GM12878 (cell line): ENCODE measurements at regions not wholly inside any gene's neighbourhood (a gene's known extent, or its start where the extent isn't known, plus 50 kb on each side); places are given as distances from the start of the nearest gene placed in this dataset.

ENCODE experiments used
- ATAC-seq: fragments of 200-7000 bp; cut with Tn5 transposase; 3 replicates; pipeline ENCODE4 v1.9.1; 2020; ENCODE audit warnings: mild to moderate bottlenecking, moderate library complexity
- BruUV-seq: library from RNA; stranded (reverse); fragments of 400-500 nt; replicated peaks from 2 replicates; lab custom pipeline; 2021; lab: Mats Ljungman, UMichigan
- CTCF ChIA-PET: fragments of 300-600 bp; sonication (Branson Sonifier 250); formaldehyde crosslinking; extraction: SDS; loops from one replicate; lab custom pipeline; 2021; ENCODE audit warnings: inconsistent platforms; lab: Yijun Ruan, JAX
- POLR2A ChIA-PET: fragments of 350-600 bp; formaldehyde crosslinking; extraction: SDS; loops from one replicate; lab custom pipeline; 2021; ENCODE audit warnings: inconsistent platforms; lab: Charles Lee
- RAD21 ChIA-PET: fragments of 300-600 bp; sonication (Branson Sonifier 250); formaldehyde crosslinking; loops from one replicate; lab custom pipeline; 2023; ENCODE audit warnings: antibody characterized with exemption; ENCODE audit not compliant: unreplicated experiment; lab: Charles Lee
- SMC1A ChIA-PET: fragments of 300-600 bp; sonication (Branson Sonifier 250); formaldehyde crosslinking; loops from one replicate; lab custom pipeline; 2023; ENCODE audit not compliant: unreplicated experiment, uncharacterized antibody; lab: Charles Lee
- DNase-seq: peaks from one replicate; pipeline ENCODE4 v3.0.0-alpha.2; 2011; ENCODE audit warnings: low read depth, low spot score
- FAIRE-seq: peaks from 3 replicates; lab custom pipeline; 2011; peaks lifted over from hg19 to GRCh38; lab: Jason Lieb, UNC
- H2AFZ ChIP-seq: 2 replicates; pipeline ENCODE4 v1.6.0; 2011; ENCODE audit warnings: low read depth, low read length, control low read depth; ENCODE audit not compliant: control insufficient read depth
- H3K27ac ChIP-seq: 2 replicates; pipeline ENCODE4 v1.5.1; 2011; ENCODE audit warnings: control low read depth; ENCODE audit not compliant: control insufficient read depth, insufficient read depth
- H3K27me3 ChIP-seq, 2 experiments: replicated peaks in 1 of 2; 2 replicates each; pipeline versions ENCODE4 v1.6.0 to v1.6.1; 2011; ENCODE audit warnings: low read length in 1 of 2; ENCODE audit not compliant: control insufficient read depth in 2 of 2, insufficient read depth in 2 of 2
- H3K36me3 ChIP-seq, 2 experiments: 2 replicates each; pipeline ENCODE4 v1.5.1; 2011; ENCODE audit warnings: low read length in 1 of 2; ENCODE audit not compliant: control insufficient read depth in 2 of 2, insufficient read depth in 2 of 2
- H3K4me1 ChIP-seq: 2 replicates; pipeline ENCODE4 v1.6.1; 2011; ENCODE audit warnings: mild to moderate bottlenecking, low read length, moderate library complexity, mixed read lengths; ENCODE audit not compliant: control insufficient read depth, insufficient read depth
- H3K4me2 ChIP-seq: 2 replicates; pipeline ENCODE4 v1.6.0; 2011; ENCODE audit warnings: control low read depth; ENCODE audit not compliant: control insufficient read depth, insufficient read depth
- H3K4me3 ChIP-seq: fragments of 200-600 bp; sonication (generic); 2 replicates; pipeline ENCODE4 v1.5.1; 2016
- H3K79me2 ChIP-seq: 2 replicates; pipeline ENCODE4 v1.6.0; 2011; ENCODE audit warnings: low read length; ENCODE audit not compliant: control insufficient read depth, insufficient read depth
- H3K9ac ChIP-seq: 2 replicates; pipeline ENCODE4 v1.8.0; 2011; ENCODE audit warnings: low read length, control low read depth, mixed read lengths; ENCODE audit not compliant: control insufficient read depth, insufficient read depth
- H3K9me3 ChIP-seq: replicated peaks from 3 replicates; pipeline ENCODE4 v1.5.1; 2011; ENCODE audit warnings: mild to moderate bottlenecking, low read length; ENCODE audit not compliant: control insufficient read depth, insufficient read depth
- H4K20me1 ChIP-seq: 2 replicates; pipeline ENCODE4 v1.6.0; 2011; ENCODE audit not compliant: control insufficient read depth, insufficient read depth
- CBX5 ChIP-seq: sonication (generic); IDR thresholded peaks from 2 replicates; pipeline ENCODE4 v1.6.1; 2016; ENCODE audit warnings: low read depth, moderate library complexity, mild to moderate bottlenecking, inconsistent platforms
- JUNB ChIP-seq: IDR thresholded peaks from 2 replicates; pipeline ENCODE4 v1.6.1; 2016; ENCODE audit warnings: antibody characterized with exemption, mild to moderate bottlenecking
- KDM1A ChIP-seq: fragments of 200-600 bp; sonication (generic); IDR thresholded peaks from 2 replicates; pipeline ENCODE4 v1.6.1; 2016; ENCODE audit warnings: borderline replicate concordance
- RCOR1 ChIP-seq: conservative IDR thresholded peaks from 2 replicates; pipeline ENCODE4 v1.6.1; 2012; ENCODE audit warnings: low read depth, low read length, improper control_type of control experiment
- SPI1 ChIP-seq: IDR thresholded peaks from 2 replicates; pipeline ENCODE4 v1.6.1; 2011; ENCODE audit warnings: low read depth, mild to moderate bottlenecking, low read length, moderate library complexity, borderline replicate concordance; ENCODE audit not compliant: insufficient read depth
- TBL1XR1 ChIP-seq: IDR thresholded peaks from 2 replicates; pipeline ENCODE4 v1.6.1; 2012; ENCODE audit warnings: low read depth, low read length, improper control_type of control experiment
- YBX1 ChIP-seq: fragments of 450-650 bp; IDR thresholded peaks from 2 replicates; pipeline ENCODE4 v1.6.1; 2016; ENCODE audit warnings: antibody characterized with exemption
- ZSCAN29 ChIP-seq: fragments of 450-650 bp; IDR thresholded peaks from 2 replicates; pipeline ENCODE4 v1.6.1; 2017; ENCODE audit warnings: mild to moderate bottlenecking, moderate library complexity
- WGBS: methylation state at CpG from one replicate; pipeline ENCODE4 v1.1.6; 2016; ENCODE audit warnings: low lambda C conversion rate; ENCODE audit not compliant: insufficient replicate concordance, insufficient coverage; ENCODE audit errors: missing lambda C conversion rate; 5-methylcytosine and 5-hydroxymethylcytosine counted together
- in situ Hi-C: fragments of 300-500 bp; cut with MboI; formaldehyde crosslinking; loops from 9 replicates; pipeline ENCODE4 v1.14.3; 2018; ENCODE audit warnings: mixed read lengths
- intact Hi-C: fragments of 100-400 bp; cut with micrococcal nuclease; formaldehyde crosslinking; loops from one replicate; pipeline ENCODE4 v1.14.2; 2022; ENCODE audit not compliant: unreplicated experiment
- TF ChIP-seq, protein P1 (sequence below): fragments of 450-650 bp; IDR thresholded peaks from 2 replicates; pipeline ENCODE4 v1.6.1; 2017; ENCODE audit warnings: mild to moderate bottlenecking, moderate library complexity
- TF ChIP-seq, protein P2 (sequence below): IDR thresholded peaks from 2 replicates; pipeline ENCODE4 v1.6.1; 2011; ENCODE audit warnings: low read depth, mild to moderate bottlenecking, low read length, moderate library complexity, borderline replicate concordance; ENCODE audit errors: extremely low read depth

DNA sequence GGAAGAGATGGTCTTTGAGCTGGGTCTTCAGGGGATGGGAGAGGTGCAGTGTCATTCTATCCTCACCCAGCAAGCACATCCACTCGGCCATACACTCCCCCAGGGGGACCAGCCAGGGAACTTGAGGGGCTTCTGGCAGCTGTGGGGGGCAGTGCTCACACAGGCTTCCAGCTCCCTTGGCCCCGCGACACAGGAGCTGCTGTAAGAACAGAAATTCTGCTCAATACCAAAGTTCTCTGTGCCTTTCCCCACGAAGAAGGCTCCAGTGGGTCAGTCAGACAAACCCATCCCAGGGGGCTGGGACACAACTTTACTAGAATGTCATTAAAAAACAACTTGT lies 289.1 kb upstream of the RTL1 start:
- 13% methylated on average over 4 of the region's 4 CpGs for WGBS
- no peaks in the 10 kb centered on the region for H3K4me1 ChIP-seq
- no peak overlapping the region for H3K4me3 ChIP-seq
- in situ Hi-C loops (no loop called here), intact Hi-C loops (no loop called here)
- ChIA-PET SMC1A (no interaction called here), RAD21 (no interaction called here), CTCF (interaction anchor here (0.6 kb wide), 1 partner anchor 532 kb away, joined by 3 read pairs; no protein-coding TSS in a partner anchor), POLR2A (no interaction called here)
- TF ChIP-seq JUNB (no peak), CBX5 (no peak), ZSCAN29 (no peak), YBX1 (no peak), RCOR1 (no peak), KDM1A (no peak), TBL1XR1 (no peak)
- FAIRE-seq (no peak), ATAC-seq (no peak), DNase-seq (no peak)
- no peaks in the 10 kb centered on the region for H4K20me1 ChIP-seq
- no peaks in the 10 kb centered on the region for H3K36me3 ChIP-seq
- H2AFZ ChIP-seq, result no peak overlapping the region
- H3K9me3 ChIP-seq, result no peaks in the 10 kb centered on the region
- no peaks in the 10 kb centered on the region for H3K27me3 ChIP-seq
- no peaks in the 10 kb centered on the region for H3K79me2 ChIP-seq
- no peak overlapping the region for H3K4me2 ChIP-seq
- no peak overlapping the region for H3K27ac ChIP-seq
- no peak overlapping the region for H3K9ac ChIP-seq
- no TSS peak for BruUV-seq

GRCh38 chr14:101193106-101193844 lies 289.8 kb upstream of the RTL1 start:
- H3K9ac ChIP-seq, result no peak overlapping the region
- no peak for DNase-seq
- BruUV-seq, result no TSS peak
- no peaks in the 10 kb centered on the region for H4K20me1 ChIP-seq
- intact Hi-C loops, result no loop called here
- FAIRE-seq, result no peak
- ChIA-PET POLR2A (no interaction called here), SMC1A (no interaction called here), RAD21 (no interaction called here), CTCF (interaction anchor here (0.6 kb wide), 1 partner anchor 532 kb away, joined by 3 read pairs; no protein-coding TSS in a partner anchor)
- no peaks in the 10 kb centered on the region for H3K4me1 ChIP-seq
- H3K36me3 ChIP-seq, result no peaks in the 10 kb centered on the region
- ATAC-seq, result no peak
- no peak overlapping the region for H2AFZ ChIP-seq
- H3K9me3 ChIP-seq, result no peaks in the 10 kb centered on the region
- no peak overlapping the region for H3K4me3 ChIP-seq
- H3K27me3 ChIP-seq, result no peaks in the 10 kb centered on the region
- H3K27ac ChIP-seq, result no peak overlapping the region
- in situ Hi-C loops, result no loop called here
- H3K4me2 ChIP-seq, result no peak overlapping the region
- WGBS, result 35% methylated on average over 16 of the region's 16 CpGs
- no peaks in the 10 kb centered on the region for H3K79me2 ChIP-seq
- TF ChIP-seq SPI1, result no peak
- TF ChIP-seq, protein P1, sequence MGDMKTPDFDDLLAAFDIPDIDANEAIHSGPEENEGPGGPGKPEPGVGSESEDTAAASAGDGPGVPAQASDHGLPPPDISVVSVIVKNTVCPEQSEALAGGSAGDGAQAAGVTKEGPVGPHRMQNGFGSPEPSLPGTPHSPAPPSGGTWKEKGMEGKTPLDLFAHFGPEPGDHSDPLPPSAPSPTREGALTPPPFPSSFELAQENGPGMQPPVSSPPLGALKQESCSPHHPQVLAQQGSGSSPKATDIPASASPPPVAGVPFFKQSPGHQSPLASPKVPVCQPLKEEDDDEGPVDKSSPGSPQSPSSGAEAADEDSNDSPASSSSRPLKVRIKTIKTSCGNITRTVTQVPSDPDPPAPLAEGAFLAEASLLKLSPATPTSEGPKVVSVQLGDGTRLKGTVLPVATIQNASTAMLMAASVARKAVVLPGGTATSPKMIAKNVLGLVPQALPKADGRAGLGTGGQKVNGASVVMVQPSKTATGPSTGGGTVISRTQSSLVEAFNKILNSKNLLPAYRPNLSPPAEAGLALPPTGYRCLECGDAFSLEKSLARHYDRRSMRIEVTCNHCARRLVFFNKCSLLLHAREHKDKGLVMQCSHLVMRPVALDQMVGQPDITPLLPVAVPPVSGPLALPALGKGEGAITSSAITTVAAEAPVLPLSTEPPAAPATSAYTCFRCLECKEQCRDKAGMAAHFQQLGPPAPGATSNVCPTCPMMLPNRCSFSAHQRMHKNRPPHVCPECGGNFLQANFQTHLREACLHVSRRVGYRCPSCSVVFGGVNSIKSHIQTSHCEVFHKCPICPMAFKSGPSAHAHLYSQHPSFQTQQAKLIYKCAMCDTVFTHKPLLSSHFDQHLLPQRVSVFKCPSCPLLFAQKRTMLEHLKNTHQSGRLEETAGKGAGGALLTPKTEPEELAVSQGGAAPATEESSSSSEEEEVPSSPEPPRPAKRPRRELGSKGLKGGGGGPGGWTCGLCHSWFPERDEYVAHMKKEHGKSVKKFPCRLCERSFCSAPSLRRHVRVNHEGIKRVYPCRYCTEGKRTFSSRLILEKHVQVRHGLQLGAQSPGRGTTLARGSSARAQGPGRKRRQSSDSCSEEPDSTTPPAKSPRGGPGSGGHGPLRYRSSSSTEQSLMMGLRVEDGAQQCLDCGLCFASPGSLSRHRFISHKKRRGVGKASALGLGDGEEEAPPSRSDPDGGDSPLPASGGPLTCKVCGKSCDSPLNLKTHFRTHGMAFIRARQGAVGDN, result no peak
- TF ChIP-seq, protein P2, sequence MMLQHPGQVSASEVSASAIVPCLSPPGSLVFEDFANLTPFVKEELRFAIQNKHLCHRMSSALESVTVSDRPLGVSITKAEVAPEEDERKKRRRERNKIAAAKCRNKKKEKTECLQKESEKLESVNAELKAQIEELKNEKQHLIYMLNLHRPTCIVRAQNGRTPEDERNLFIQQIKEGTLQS, result no peak
